GM19043 (cell line): ENCODE measurements at regions not wholly inside any gene's neighbourhood (a gene's known extent, or its start where the extent isn't known, plus 50 kb on each side); places are given as distances from the start of the nearest gene placed in this dataset.

Source experiments
- ATAC-seq: cut with Tn5 transposase; IDR thresholded peaks from one replicate; pipeline ENCODE4 v1.9.1; 2021; ENCODE audit warnings: low read depth; ENCODE audit not compliant: unreplicated experiment

DNA sequence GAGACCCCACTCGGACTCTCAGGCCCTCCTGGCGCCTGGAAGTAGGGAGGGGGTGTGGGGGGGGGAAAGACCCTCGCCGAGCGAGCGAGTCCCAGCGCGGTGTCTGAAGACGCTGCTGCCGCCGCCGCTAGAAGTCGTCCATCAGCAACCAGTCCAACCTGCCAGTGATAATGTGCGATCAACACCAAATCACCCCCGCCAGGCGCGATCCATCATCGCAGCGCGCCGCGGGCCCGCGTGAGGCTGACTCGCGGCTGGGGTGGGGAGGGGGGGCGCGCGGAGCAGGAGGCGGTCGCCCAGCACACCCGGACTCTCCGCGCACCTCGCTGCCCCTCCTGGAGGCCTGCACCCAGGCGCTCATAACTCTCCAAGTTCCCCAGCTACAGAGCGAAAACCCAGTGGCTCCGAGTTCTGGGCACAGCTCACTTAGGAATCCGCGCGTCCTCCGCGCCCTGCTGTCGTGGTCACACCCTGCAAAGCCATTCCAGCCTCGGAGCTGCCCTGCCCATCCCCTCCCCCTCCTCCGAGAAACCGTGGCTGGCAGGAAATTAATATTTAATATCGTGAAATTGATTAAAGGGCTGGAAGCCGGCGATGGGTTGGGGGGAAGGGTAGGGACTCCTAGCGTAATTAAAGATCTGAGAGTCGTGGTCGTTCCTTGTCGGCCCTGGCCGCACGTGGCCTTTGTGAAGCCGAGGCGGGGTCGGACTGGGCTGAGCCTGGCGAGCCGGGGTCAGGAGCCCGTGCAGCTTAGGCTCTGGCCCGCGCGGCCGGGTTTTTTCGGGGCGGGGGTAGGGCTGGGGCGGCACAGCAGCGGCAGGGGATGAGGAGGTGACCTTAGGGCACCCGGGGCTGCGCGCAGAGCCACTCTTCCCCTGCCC lies 58.1 kb upstream of the BCOR start:
- ATAC-seq, result no peak

- no peak for ATAC-seq
Observed at GRCh38 chrX:40154853-40155588, 57.3 kb upstream of the BCOR start.

GRCh38 chrX:40154250-40154852 lies 56.6 kb upstream of the BCOR start:
- no peak for ATAC-seq

GRCh38 chrX:40153345-40154249 lies 55.8 kb upstream of the BCOR start:
- no peak for ATAC-seq

DNA sequence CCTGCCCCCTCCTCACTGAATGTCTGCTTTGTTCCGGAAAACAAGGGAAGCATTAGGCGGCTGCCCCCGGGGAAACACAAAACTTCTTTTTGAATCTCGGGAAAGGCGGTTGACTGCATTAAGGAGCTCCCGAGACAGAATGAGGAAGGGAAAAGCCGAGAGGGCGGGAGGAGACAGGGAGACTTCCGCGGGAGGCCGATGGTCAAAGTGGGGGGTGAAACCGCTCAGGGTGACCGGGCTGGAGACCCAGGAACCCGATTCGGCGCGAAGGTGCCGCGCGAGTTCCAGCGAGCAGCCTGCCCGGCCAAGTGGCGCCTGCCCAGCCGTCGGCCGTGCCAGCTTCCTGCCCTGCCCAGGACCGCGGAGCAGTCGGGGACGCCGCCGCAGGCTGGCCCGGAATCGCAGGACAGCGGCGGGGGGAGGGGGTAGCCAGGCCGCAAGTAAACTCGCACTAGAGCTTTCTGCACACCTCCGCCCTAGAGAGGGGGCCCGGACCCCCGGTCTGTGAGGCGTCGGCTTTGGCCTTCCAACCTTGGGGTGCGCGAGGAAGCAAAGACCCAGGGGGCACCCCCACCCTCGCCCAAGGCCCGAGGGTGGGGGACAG lies 55.1 kb upstream of the BCOR start:
- no peak for ATAC-seq

DNA sequence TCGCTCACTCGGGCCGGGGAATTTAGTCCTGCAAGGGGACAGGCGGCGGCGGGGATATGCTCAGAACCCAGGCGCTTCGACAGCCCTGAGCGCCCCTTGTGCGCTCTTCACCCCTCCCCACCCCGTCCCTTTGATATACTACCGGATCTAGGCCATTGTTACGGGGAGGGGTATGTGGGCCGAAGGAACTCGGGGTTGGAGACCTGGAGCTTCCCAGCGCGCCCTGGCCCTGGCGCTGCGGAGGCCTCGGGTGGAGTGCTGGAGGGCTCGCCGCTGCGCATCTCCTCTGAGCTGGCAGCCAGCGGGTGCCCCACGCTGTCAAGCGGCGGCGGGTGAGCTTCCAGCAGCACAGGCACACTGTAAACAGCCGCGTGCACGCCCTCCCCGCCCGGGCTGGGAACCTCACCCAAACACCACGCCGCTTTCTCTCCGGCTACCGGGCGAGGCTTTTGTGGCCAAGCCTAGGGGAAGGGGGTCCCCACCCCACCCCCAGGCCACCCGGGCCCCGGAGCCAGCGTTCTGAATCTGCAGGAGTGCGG lies 54.5 kb upstream of the BCOR start:
- no peak for ATAC-seq

DNA sequence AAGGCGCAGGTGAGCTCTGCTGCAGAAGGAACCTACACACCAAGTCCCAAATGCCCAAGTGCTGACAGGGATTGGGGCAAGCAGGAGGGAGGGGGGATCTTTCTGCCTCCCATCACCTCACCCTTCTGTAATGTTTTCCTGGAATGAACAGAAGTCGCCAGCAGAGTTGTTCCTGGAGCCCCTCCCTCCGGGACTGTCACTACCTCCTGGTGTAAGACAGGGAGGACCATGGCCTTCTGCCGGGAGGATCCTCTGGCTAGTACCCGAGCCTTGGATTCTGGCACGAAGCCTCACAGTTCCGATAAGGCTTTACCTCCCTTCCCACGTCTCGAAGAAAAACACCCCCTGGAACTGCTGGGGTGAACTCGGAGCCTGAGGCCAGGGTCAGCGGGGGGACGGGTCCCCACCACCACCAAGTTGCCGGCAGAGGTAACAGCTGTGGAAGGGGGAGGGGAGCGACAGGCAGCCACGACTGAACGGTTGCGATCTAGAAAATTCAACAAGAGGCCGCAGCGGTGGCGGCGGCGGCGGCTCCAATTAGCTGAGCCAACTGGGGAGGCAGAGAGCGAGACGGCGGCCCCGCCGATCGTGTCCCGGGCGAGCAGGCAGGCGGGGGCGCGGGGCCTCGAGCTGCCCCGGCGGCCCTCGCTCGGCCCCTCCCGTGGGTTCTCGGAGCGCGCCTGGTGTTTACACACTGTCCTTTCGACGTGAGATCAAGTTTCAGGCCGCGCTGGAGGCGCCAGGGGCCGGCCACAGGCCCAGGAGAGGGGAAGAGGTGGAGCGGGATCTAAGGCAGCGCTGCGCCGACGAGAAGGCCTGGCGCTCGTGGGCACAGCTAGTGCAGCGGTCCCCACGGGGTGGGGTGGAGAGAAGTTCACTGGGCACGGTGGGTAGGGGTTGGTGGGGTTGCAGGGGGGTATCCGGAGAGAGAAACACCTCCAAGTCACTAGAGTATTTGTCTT lies 53.7 kb upstream of the BCOR start:
- ATAC-seq, result no peak

DNA sequence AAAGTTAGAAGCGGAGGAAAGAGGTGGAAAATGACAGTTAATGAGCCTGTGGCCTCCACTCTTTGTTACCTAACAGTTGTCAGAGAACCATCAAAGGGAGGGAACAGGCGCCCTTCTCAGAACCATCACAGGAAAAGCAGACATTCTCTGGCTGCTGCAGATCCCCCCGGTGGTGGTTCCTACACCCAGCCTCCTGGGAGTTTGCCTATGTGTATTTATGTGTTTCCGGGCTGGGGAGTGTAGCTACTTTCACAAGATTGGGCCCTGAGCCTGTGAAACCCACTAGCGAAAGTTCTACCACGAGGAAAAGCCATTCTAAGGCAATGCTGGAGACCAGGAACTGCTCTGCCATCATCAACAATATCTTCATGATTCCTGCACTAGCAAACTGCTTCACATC lies 52.7 kb upstream of the BCOR start:
- no peak for ATAC-seq

GRCh38 chrX:40149286-40150175 lies 51.8 kb upstream of the BCOR start:
- no peak for ATAC-seq

DNA sequence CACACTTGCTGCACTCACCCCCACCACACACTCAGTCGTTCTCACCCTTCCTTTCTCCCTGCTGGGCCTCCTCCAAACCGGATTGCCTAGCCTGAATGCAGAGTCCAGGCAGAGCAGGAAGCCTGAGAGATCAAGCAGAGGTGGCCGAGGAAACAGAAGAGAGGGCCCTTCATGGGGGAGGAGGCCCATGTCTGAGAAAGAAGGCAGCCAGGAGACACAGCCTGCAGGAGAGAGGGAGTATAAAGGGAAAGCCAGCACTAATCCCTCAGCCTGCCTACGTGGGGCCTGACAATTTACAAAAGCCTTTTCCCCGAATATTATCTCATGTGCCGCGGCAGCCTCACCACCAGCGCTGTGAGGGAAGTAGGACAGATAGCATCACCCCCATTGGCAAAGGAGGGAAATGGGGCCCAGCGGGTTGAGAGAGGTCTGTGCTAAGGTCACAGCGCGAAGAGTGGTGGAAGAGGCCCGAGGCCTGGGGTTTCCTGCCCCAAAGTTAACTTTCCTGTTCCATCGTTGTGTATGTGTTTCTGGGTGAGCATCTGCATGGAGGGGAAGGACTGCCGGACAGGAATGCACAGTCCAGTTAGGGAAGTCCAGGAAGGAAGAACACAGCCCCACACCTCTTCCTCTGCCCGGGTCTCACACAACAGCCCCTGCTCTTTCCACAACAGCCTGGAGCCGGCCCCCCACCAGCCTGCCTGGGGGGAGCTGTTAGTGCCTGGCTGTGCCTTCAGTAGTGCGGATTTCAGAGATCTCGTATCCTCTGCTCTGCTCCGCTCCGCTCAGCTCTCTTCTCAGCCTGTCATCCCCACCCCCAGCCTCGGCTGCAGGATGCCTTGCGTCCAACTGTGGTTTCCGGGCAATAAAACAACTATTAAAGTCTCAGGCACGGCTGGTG lies 50.9 kb upstream of the BCOR start:
- no peak for ATAC-seq

- no peak for ATAC-seq
Observed at GRCh38 chrX:40147971-40148370, 50.2 kb upstream of the BCOR start.
